ENCODE measurements at regions not wholly inside any gene's neighbourhood (a gene's known extent, or its start where the extent isn't known, plus 50 kb on each side); places are given as distances from the start of the nearest gene placed in this dataset.

DNA sequence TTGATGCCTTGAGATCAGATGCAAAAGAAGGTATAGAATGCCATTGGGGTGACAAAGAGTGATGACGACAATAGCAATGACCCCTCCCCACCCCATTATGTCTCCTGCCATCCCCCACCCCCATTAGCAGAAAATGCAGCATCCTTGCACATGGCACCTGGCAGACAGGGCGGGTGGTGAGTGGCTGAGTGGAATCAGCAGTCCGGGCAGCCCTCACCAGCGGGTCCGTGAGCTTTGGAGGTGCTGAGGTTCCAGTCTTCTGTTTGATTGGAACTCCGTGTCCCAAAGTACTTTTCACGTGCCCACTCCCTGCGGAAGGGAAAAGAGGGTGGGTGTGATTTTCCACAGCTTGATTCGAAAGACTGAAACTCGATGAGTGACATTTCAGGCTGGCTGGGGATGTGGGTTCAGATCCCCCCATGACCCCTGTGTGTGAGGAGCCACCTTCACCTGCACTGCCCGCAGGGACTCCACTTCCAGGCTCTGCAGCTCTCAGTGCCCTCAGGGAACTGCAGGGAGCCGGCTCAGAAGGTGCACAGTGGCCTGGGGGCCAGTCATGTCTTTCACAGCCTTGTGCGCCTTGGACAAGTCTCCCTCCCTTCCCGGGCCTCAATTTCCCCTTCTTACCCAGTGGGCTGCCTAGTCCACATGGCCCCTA, 130.9 kb downstream of the GLI2 start:
- TF ChIP-seq POLR2AphosphoS5 (IDR thresholded peaks at IDR 0.05; ENCODE audit: low read depth, low read length) (no peak), FOXP2 (optimal IDR thresholded peaks at IDR 0.05; ENCODE audit: borderline replicate concordance, extremely low read depth, extremely low read length, insufficient read depth) (no peak), SIN3A (IDR thresholded peaks at IDR 0.05; ENCODE audit: borderline replicate concordance, insufficient read depth, low read length) (no peak), TAF1 (IDR thresholded peaks at IDR 0.05; ENCODE audit: borderline replicate concordance, insufficient read depth, low read length) (no peak)
- TF ChIP-seq, protein P1, sequence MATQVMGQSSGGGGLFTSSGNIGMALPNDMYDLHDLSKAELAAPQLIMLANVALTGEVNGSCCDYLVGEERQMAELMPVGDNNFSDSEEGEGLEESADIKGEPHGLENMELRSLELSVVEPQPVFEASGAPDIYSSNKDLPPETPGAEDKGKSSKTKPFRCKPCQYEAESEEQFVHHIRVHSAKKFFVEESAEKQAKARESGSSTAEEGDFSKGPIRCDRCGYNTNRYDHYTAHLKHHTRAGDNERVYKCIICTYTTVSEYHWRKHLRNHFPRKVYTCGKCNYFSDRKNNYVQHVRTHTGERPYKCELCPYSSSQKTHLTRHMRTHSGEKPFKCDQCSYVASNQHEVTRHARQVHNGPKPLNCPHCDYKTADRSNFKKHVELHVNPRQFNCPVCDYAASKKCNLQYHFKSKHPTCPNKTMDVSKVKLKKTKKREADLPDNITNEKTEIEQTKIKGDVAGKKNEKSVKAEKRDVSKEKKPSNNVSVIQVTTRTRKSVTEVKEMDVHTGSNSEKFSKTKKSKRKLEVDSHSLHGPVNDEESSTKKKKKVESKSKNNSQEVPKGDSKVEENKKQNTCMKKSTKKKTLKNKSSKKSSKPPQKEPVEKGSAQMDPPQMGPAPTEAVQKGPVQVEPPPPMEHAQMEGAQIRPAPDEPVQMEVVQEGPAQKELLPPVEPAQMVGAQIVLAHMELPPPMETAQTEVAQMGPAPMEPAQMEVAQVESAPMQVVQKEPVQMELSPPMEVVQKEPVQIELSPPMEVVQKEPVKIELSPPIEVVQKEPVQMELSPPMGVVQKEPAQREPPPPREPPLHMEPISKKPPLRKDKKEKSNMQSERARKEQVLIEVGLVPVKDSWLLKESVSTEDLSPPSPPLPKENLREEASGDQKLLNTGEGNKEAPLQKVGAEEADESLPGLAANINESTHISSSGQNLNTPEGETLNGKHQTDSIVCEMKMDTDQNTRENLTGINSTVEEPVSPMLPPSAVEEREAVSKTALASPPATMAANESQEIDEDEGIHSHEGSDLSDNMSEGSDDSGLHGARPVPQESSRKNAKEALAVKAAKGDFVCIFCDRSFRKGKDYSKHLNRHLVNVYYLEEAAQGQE (IDR thresholded peaks at IDR 0.05; ENCODE audit: insufficient read depth in 1 of 2, low read depth in 2 of 2, low read length in 2 of 2), result no peak
